Fibroblast of lung (primary cell): ENCODE measurements at regions not wholly inside any gene's neighbourhood (a gene's known extent, or its start where the extent isn't known, plus 50 kb on each side); places are given as distances from the start of the nearest gene placed in this dataset.

ENCODE experiments used
- DNase-seq, 2 donors: peaks; one replicate each; pipeline versions ENCODE4 v3.0.0 to v3.0.0-alpha.2; 2010; ENCODE audit warnings: low read depth in 2 of 2
- H2AFZ ChIP-seq: 2 replicates; pipeline ENCODE4 v1.5.1; 2012; ENCODE audit warnings: low read length, control low read depth, inconsistent platforms
- H3K27ac ChIP-seq: 2 replicates; pipeline ENCODE4 v1.5.1; 2011; ENCODE audit warnings: low read length, control low read depth; ENCODE audit not compliant: insufficient read depth
- H3K27me3 ChIP-seq: 2 replicates; pipeline ENCODE4 v1.5.1; 2011; ENCODE audit warnings: mild to moderate bottlenecking, low read length; ENCODE audit not compliant: control insufficient read depth, insufficient read depth
- H3K36me3 ChIP-seq: 2 replicates; pipeline ENCODE4 v1.5.1; 2011; ENCODE audit warnings: low read length; ENCODE audit not compliant: control insufficient read depth, insufficient read depth
- H3K4me1 ChIP-seq: 2 replicates; pipeline ENCODE4 v1.5.1; 2011; ENCODE audit warnings: low read length; ENCODE audit not compliant: control insufficient read depth, insufficient read depth; ENCODE audit errors: extremely low read depth
- H3K4me2 ChIP-seq: 2 replicates; pipeline ENCODE4 v1.5.1; 2011; ENCODE audit warnings: low read length, control low read depth; ENCODE audit not compliant: insufficient read depth; ENCODE audit errors: extremely low read depth
- H3K4me3 ChIP-seq, 4 experiments: fragments of 200-600 bp in 1 of 4; sonication (generic) in 1 of 4; replicated peaks in 1 of 4; 2 replicates each; pipeline ENCODE4 v1.5.1; 2011 to 2016; ENCODE audit warnings: low read length in 4 of 4, low read depth in 3 of 4, mild to moderate bottlenecking in 3 of 4, control low read depth in 2 of 4, inconsistent platforms in 1 of 4, mixed read lengths in 1 of 4; ENCODE audit not compliant: insufficient read depth in 1 of 4; ENCODE audit errors: control extremely low read depth in 1 of 4
- H3K79me2 ChIP-seq: 2 replicates; pipeline ENCODE4 v1.5.1; 2012; ENCODE audit warnings: mild to moderate bottlenecking, low read length, inconsistent platforms; ENCODE audit not compliant: control insufficient read depth, insufficient read depth
- H3K9ac ChIP-seq: 2 replicates; pipeline ENCODE4 v1.5.1; 2011; ENCODE audit warnings: mild to moderate bottlenecking, low read length, control low read depth; ENCODE audit not compliant: insufficient read depth
- H3K9me3 ChIP-seq: 2 replicates; pipeline ENCODE4 v1.5.1; 2012; ENCODE audit warnings: low read depth, low read length; ENCODE audit not compliant: control insufficient read depth, insufficient read depth
- H4K20me1 ChIP-seq: 2 replicates; pipeline ENCODE4 v1.5.1; 2011; ENCODE audit warnings: low read length; ENCODE audit not compliant: control insufficient read depth, insufficient read depth; ENCODE audit errors: extremely low read depth
- CTCF ChIP-seq, 2 donors: IDR thresholded peaks in 1 of 2; conservative IDR thresholded peaks in 1 of 2; 1 replicate in 1 of 2; 2 replicates in 1 of 2; pipeline ENCODE4 v1.5.1; 2011 to 2012; ENCODE audit warnings: low read length in 2 of 2, control low read depth in 1 of 2, inconsistent platforms in 1 of 2, low read depth in 1 of 2, mild to moderate bottlenecking in 1 of 2
- EZH2 ChIP-seq: IDR thresholded peaks from 2 replicates; pipeline ENCODE4 v1.5.1; 2012; ENCODE audit warnings: low read length, control low read depth, mild to moderate bottlenecking; ENCODE audit errors: missing control alignments

GRCh38 chr12:78612190-78612589, 252.4 kb upstream of the SYT1 start:
- DNase-seq = no peak
- Histone ChIP-seq H3K27me3 (no peaks in the 10 kb centered on the region), H3K9me3 (no peaks in the 10 kb centered on the region), H3K9ac (no peak overlapping the region), H3K4me2 (no peak overlapping the region), H2AFZ (no peak overlapping the region), H3K79me2 (no peaks in the 10 kb centered on the region), H3K4me1 (no peaks in the 10 kb centered on the region), H3K27ac (no peak overlapping the region), H3K36me3 (no peaks in the 10 kb centered on the region), H3K4me3 (no peak overlapping the region), H4K20me1 (no peaks in the 10 kb centered on the region)
- TF ChIP-seq CTCF (conservative IDR thresholded peaks at IDR 0.05 in 1 of 2, IDR thresholded peaks at IDR 0.05 in 1 of 2; ENCODE audit: low read depth in 1 of 2, low read length in 2 of 2) (no peak), EZH2 (no peak)

GRCh38 chr12:78617683-78618082, 246.9 kb upstream of the SYT1 start:
- Histone ChIP-seq H3K4me3 (no peak overlapping the region), H3K27ac (no peak overlapping the region), H3K4me1 (no peaks in the 10 kb centered on the region), H2AFZ (no peak overlapping the region), H3K79me2 (no peaks in the 10 kb centered on the region), H4K20me1 (no peaks in the 10 kb centered on the region), H3K4me2 (no peak overlapping the region), H3K27me3 (no peaks in the 10 kb centered on the region), H3K9me3 (no peaks in the 10 kb centered on the region), H3K9ac (no peak overlapping the region), H3K36me3 (no peaks in the 10 kb centered on the region)
- TF ChIP-seq CTCF (conservative IDR thresholded peaks at IDR 0.05 in 1 of 2, IDR thresholded peaks at IDR 0.05 in 1 of 2; ENCODE audit: low read depth in 1 of 2, low read length in 2 of 2) (no peak), EZH2 (no peak)
- DNase-seq = no peak

- no peaks in the 10 kb centered on the region for H3K36me3 ChIP-seq
- H3K4me3 ChIP-seq = no peak overlapping the region
- no peak overlapping the region for H3K9ac ChIP-seq
- H3K4me1 ChIP-seq = no peaks in the 10 kb centered on the region
- no peak for DNase-seq
- H2AFZ ChIP-seq = no peak overlapping the region
- H3K27ac ChIP-seq = no peak overlapping the region
- H3K27me3 ChIP-seq = no peaks in the 10 kb centered on the region
- no peaks in the 10 kb centered on the region for H4K20me1 ChIP-seq
- H3K4me2 ChIP-seq = no peak overlapping the region
- TF ChIP-seq EZH2 = no peak
- TF ChIP-seq CTCF (conservative IDR thresholded peaks at IDR 0.05 in 1 of 2, IDR thresholded peaks at IDR 0.05 in 1 of 2; ENCODE audit: low read depth in 1 of 2, low read length in 2 of 2) = no peak
- H3K9me3 ChIP-seq = no peaks in the 10 kb centered on the region
- H3K79me2 ChIP-seq = no peaks in the 10 kb centered on the region
Measured at GRCh38 chr12:78622529-78623195, 241.9 kb upstream of the SYT1 start.
